Smooth muscle cell (in vitro differentiated cells): ENCODE measurements at regions not wholly inside any gene's neighbourhood (a gene's known extent, or its start where the extent isn't known, plus 50 kb on each side); places are given as distances from the start of the nearest gene placed in this dataset.
A peak's percentile ranks its signal among the peaks of the same experiment; 100 is the strongest.

Experiments
- DNase-seq: peaks from one replicate; lab custom pipeline; 2025; ENCODE audit not compliant: unreplicated experiment; lab: John Stamatoyannopoulos, UW
- H2AFZ ChIP-seq: fragments of 200-600 bp; sonication (generic); 2 replicates; pipeline ENCODE4 v1.6.0; 2016; ENCODE audit warnings: antibody characterized with exemption, low read depth, mild to moderate bottlenecking
- H3F3A ChIP-seq: fragments of 200-600 bp; sonication (generic); 2 replicates; pipeline ENCODE4 v1.6.0; 2017; ENCODE audit warnings: antibody characterized with exemption, low read depth
- H3K27ac ChIP-seq: fragments of 200-600 bp; sonication (generic); 2 replicates; pipeline ENCODE4 v1.5.1; 2016; ENCODE audit warnings: low read depth, mild to moderate bottlenecking
- H3K27me3 ChIP-seq: fragments of 200-600 bp; sonication (generic); 2 replicates; pipeline ENCODE4 v1.6.1; 2016; ENCODE audit warnings: low read depth, mild to moderate bottlenecking
- H3K36me3 ChIP-seq: fragments of 200-600 bp; sonication (generic); 2 replicates; pipeline ENCODE4 v1.5.1; 2016; ENCODE audit warnings: low read depth
- H3K4me1 ChIP-seq: fragments of 200-600 bp; sonication (generic); 2 replicates; pipeline ENCODE4 v1.5.1; 2016; ENCODE audit warnings: low read depth
- H3K4me2 ChIP-seq: fragments of 200-600 bp; sonication (generic); 2 replicates; pipeline ENCODE4 v1.6.0; 2016; ENCODE audit warnings: mild to moderate bottlenecking
- H3K4me3 ChIP-seq: fragments of 200-600 bp; sonication (generic); 2 replicates; pipeline ENCODE4 v1.5.1; 2016; ENCODE audit warnings: mild to moderate bottlenecking
- H3K79me2 ChIP-seq: fragments of 200-600 bp; sonication (generic); 2 replicates; pipeline ENCODE4 v1.6.0; 2016; ENCODE audit warnings: low read depth, mild to moderate bottlenecking
- H3K9ac ChIP-seq: fragments of 200-600 bp; sonication (generic); 2 replicates; pipeline ENCODE4 v1.6.0; 2016; ENCODE audit warnings: low read depth
- H3K9me3 ChIP-seq: fragments of 200-600 bp; sonication (generic); replicated peaks from 2 replicates; pipeline ENCODE4 v1.5.1; 2016; ENCODE audit warnings: low read depth
- H4K20me1 ChIP-seq: fragments of 200-600 bp; sonication (generic); 2 replicates; pipeline ENCODE4 v1.6.0; 2016; ENCODE audit warnings: low read depth
- CTCF ChIP-seq: fragments of 200-600 bp; sonication (generic); IDR thresholded peaks from 2 replicates; pipeline ENCODE4 v1.5.1; 2017; ENCODE audit warnings: borderline replicate concordance, mild to moderate bottlenecking, antibody characterized with exemption; ENCODE audit not compliant: insufficient read depth, poor library complexity, severe bottlenecking
- WGBS: methylation state at CpG from one replicate; pipeline ENCODE4 v1.1.7; 2016; ENCODE audit warnings: low lambda C conversion rate; 5-methylcytosine and 5-hydroxymethylcytosine counted together

DNA sequence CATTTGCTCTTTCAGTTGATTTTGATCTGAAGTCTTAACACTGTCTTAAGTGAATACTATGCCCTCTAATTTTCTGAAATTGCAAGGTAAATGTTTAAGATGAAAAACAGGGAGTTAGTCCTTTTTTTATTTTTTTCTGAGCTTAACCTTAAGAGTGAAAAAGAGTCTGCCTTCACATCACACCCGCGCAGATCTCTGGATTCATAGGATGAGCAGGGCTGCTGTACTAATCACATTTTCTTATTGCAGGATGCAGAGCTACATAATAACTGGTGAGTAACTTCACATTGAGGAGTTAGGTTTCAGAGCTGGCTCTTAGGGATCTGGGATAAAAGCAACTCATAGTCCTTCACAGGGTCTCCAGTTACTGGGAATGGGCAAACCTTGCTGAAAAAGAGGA lies 188.7 kb upstream of the ATP1B1 start:
- no peaks in the 10 kb centered on the region for H3F3A ChIP-seq
- H3K27ac ChIP-seq = no peak overlapping the region
- no peak for TF ChIP-seq CTCF
- peaks cover 15% of the 10 kb centered on the region for H3K4me1 ChIP-seq
- no peak for DNase-seq
- H3K9ac ChIP-seq = no peak overlapping the region
- H3K27me3 ChIP-seq = no peaks in the 10 kb centered on the region
- no peaks in the 10 kb centered on the region for H3K36me3 ChIP-seq
- no peaks in the 10 kb centered on the region for H4K20me1 ChIP-seq
- no peaks in the 10 kb centered on the region for H3K9me3 ChIP-seq
- H2AFZ ChIP-seq = no peak overlapping the region
- no peaks in the 10 kb centered on the region for H3K79me2 ChIP-seq
- H3K4me2 ChIP-seq = no peak overlapping the region
- H3K4me3 ChIP-seq = no peak overlapping the region
- WGBS = 89% methylated on average over 2 of the region's 2 CpGs

DNA sequence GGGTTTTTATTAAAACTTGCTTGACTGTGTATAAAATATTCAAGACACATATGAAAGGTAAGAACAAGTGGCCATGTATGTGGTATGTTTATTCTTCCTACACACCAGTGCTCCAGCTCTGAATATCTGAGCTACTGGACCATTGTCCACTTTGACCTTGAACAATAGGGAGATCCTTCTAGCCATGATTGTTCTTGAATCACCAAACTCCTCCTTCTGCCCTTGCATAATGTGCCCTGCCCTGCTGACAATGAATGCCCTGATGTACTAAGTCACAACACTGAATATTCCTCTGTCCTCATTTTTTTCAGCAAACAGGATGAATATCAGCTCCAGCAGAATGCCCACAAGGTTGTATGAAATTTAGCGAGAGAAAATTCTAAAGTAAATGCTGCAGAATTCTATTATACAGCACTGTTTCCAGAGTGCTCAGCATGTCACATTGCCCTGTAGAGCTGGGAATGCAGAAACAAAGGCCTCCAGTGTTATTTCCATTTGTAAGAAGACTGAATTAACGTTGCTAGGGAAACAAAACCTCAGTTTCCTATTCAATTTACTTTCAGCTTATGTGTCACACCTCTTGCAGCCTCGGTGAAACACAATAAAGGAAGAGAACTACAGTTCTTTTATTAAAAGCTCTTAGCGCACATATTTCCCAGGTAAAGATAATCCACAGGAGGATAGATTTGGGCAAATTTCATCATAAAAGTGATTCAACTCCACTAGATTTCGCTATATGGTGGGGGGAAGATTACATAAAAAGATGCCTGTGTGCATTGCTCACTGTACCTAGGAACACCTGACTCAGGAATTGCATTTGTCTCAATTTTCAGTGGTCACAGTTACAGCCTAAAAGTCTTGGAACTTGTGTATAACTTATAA lies 187.4 kb upstream of the ATP1B1 start:
- no peaks in the 10 kb centered on the region for H3K79me2 ChIP-seq
- H3K4me3 ChIP-seq = no peak overlapping the region
- no peaks in the 10 kb centered on the region for H3K9me3 ChIP-seq
- H3F3A ChIP-seq = no peaks in the 10 kb centered on the region
- 68% methylated on average over 5 of the region's 5 CpGs for WGBS
- no peak for DNase-seq
- H2AFZ ChIP-seq = peak overlapping the region; percentile 22
- H3K4me1 ChIP-seq = peaks cover 15% of the 10 kb centered on the region
- no peaks in the 10 kb centered on the region for H3K36me3 ChIP-seq
- no peak overlapping the region for H3K9ac ChIP-seq
- H3K4me2 ChIP-seq = no peak overlapping the region
- no peaks in the 10 kb centered on the region for H3K27me3 ChIP-seq
- no peak overlapping the region for H3K27ac ChIP-seq
- no peak for TF ChIP-seq CTCF
- H4K20me1 ChIP-seq = no peaks in the 10 kb centered on the region

DNA sequence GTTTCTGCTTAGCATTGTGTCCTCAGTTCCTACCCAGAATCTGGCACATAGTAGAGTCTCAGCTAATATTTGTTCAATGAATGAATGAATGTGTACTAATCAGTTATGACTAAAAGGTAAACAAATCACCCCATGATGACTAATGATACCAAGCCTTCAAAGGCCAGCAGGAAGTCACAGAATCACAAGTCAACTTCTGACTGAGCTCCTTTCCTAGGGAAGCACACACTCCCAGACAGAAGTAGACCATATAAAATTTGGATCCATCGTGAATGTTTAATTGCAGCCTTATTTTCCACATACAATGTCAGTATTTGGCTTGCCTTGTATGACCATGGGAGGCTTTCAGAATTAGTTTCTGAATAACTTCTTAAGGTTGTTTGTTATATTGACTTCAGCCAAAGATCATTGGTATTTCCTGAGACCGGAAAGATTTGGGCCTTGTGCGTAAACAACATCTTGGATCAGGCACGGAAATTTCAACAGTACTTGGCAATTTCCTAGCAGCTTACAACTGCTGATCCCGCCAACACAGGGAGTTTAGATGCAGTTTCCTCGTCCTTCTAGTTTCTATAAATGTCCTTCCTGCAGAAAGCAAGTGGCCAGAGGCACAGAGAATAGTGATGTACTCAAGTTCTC lies 185.9 kb upstream of the ATP1B1 start:
- Histone ChIP-seq H2AFZ (peak overlapping the region; percentile 35), H3K4me2 (peak overlapping the region; percentile 32), H3F3A (no peaks in the 10 kb centered on the region), H3K4me3 (no peak overlapping the region), H3K27me3 (no peaks in the 10 kb centered on the region), H3K36me3 (no peaks in the 10 kb centered on the region), H3K9me3 (no peaks in the 10 kb centered on the region), H3K27ac (peak overlapping the region; percentile 47), H3K4me1 (peaks cover 15% of the 10 kb centered on the region), H3K9ac (peak overlapping the region; percentile 9), H4K20me1 (no peaks in the 10 kb centered on the region), H3K79me2 (no peaks in the 10 kb centered on the region)
- no peak for TF ChIP-seq CTCF
- 51% methylated on average over 6 of the region's 6 CpGs for WGBS
- DNase-seq = no peak
